WTC11 (cell line): ENCODE measurements at regions not wholly inside any gene's neighbourhood (a gene's known extent, or its start where the extent isn't known, plus 50 kb on each side); places are given as distances from the start of the nearest gene placed in this dataset.
"Not testable (repeated sequence)": the region's sequence is repeated elsewhere in the genome, so short reads cannot be mapped to it uniquely, and the experiment has no call there.

ENCODE experiments used
- ATAC-seq: fragments of 200-7000 bp; cut with Tn5 transposase; 2 replicates; pipeline ENCODE4 v1.10.0; 2021; ENCODE audit warnings: mild to moderate bottlenecking, moderate library complexity
- CTCF ChIA-PET: fragments of 300-600 bp; sonication (Branson Sonifier 250); formaldehyde crosslinking; loops from one replicate; lab custom pipeline; 2021; ENCODE audit warnings: antibody characterized with exemption; lab: Charles Lee
- POLR2A ChIA-PET: fragments of 350-600 bp; sonication (Branson Sonifier 250); formaldehyde crosslinking; loops from one replicate; lab custom pipeline; 2021; ENCODE audit warnings: antibody characterized with exemption; lab: Charles Lee
- DNase-seq: peaks from one replicate; pipeline ENCODE4 v3.0.0; 2021; ENCODE audit warnings: low spot score
- H3K27ac Mint-ChIP-seq: 2 replicates; pipeline ENCODE4 v1.8.0; 2021; ENCODE audit warnings: mixed read lengths
- H3K27me3 Mint-ChIP-seq: 2 replicates; pipeline ENCODE4 v1.8.0; 2021; ENCODE audit warnings: low read depth, mild to moderate bottlenecking, moderate library complexity, mixed read lengths
- H3K36me3 Mint-ChIP-seq: 2 replicates; pipeline ENCODE4 v1.8.0; 2021; ENCODE audit warnings: mixed read lengths
- H3K4me1 Mint-ChIP-seq: 2 replicates; pipeline ENCODE4 v1.8.0; 2022; ENCODE audit warnings: mixed read lengths
- H3K4me3 Mint-ChIP-seq: 2 replicates; pipeline ENCODE4 v1.8.0; 2021; ENCODE audit warnings: mild to moderate bottlenecking, moderate library complexity, mixed read lengths
- H3K9me3 Mint-ChIP-seq: 2 replicates; pipeline ENCODE4 v1.8.0; 2021; ENCODE audit warnings: mixed read lengths
- ATF1 ChIP-seq: sonication (generic); formaldehyde crosslinking; IDR thresholded peaks from 2 replicates; pipeline ENCODE4 v1.8.1; 2023; ENCODE audit warnings: mild to moderate bottlenecking, moderate library complexity, missing genetic modification reagents
- ESRRA ChIP-seq: sonication (generic); formaldehyde crosslinking; IDR thresholded peaks from 2 replicates; pipeline ENCODE4 v1.8.1; 2022; ENCODE audit warnings: mild to moderate bottlenecking, missing genetic modification reagents, borderline replicate concordance
- FOXJ3 ChIP-seq: sonication (generic); formaldehyde crosslinking; IDR thresholded peaks from 2 replicates; pipeline ENCODE4 v1.9.0; 2021; ENCODE audit warnings: missing genetic modification reagents, mild to moderate bottlenecking, borderline replicate concordance
- FOXP1 ChIP-seq: sonication (generic); formaldehyde crosslinking; IDR thresholded peaks from 2 replicates; pipeline ENCODE4 v1.8.0; 2022; ENCODE audit warnings: missing genetic modification reagents, mild to moderate bottlenecking, moderate library complexity, borderline replicate concordance
- GTF2I ChIP-seq: fragments of 250-450 bp; sonication (Bioruptor Pico); conservative IDR thresholded peaks from 2 replicates; pipeline ENCODE4 v1.4.0; 2021; ENCODE audit warnings: mild to moderate bottlenecking
- IRF2 ChIP-seq: sonication (generic); formaldehyde crosslinking; IDR thresholded peaks from 2 replicates; pipeline ENCODE4 v1.8.0; 2022; ENCODE audit warnings: low read depth, missing genetic modification reagents, borderline replicate concordance
- JUN ChIP-seq: sonication (generic); formaldehyde crosslinking; IDR thresholded peaks from 2 replicates; pipeline ENCODE4 v1.8.0; 2023; ENCODE audit warnings: mild to moderate bottlenecking, missing genetic modification reagents
- MXD4 ChIP-seq: fragments of 250-450 bp; sonication (Bioruptor Pico); IDR thresholded peaks from 2 replicates; pipeline ENCODE4 v1.8.0; 2021; ENCODE audit warnings: mild to moderate bottlenecking, moderate library complexity, borderline replicate concordance
- NFE2L1 ChIP-seq: sonication (generic); formaldehyde crosslinking; IDR thresholded peaks from 2 replicates; pipeline ENCODE4 v1.8.1; 2023; ENCODE audit warnings: missing genetic modification reagents
- OVOL2 ChIP-seq: fragments of 250-450 bp; sonication (Bioruptor Pico); IDR thresholded peaks from 2 replicates; pipeline ENCODE4 v1.9.0; 2021; ENCODE audit warnings: mild to moderate bottlenecking, borderline replicate concordance
- PRRX2 ChIP-seq: fragments of 250-450 bp; sonication (Bioruptor Pico); IDR thresholded peaks from 2 replicates; pipeline ENCODE4 v1.8.0; 2021; ENCODE audit warnings: mild to moderate bottlenecking
- RELA ChIP-seq: sonication (generic); formaldehyde crosslinking; IDR thresholded peaks from 2 replicates; pipeline ENCODE4 v1.8.1; 2022; ENCODE audit warnings: missing genetic modification reagents, mild to moderate bottlenecking, borderline replicate concordance
- RORB ChIP-seq: fragments of 250-450 bp; sonication (Bioruptor Pico); IDR thresholded peaks from 2 replicates; pipeline ENCODE4 v1.9.0; 2021; ENCODE audit warnings: mild to moderate bottlenecking
- ZNF121 ChIP-seq: sonication (generic); formaldehyde crosslinking; IDR thresholded peaks from 2 replicates; pipeline ENCODE4 v1.8.0; 2023; ENCODE audit warnings: missing genetic modification reagents
- ZNF263 ChIP-seq: sonication (generic); formaldehyde crosslinking; IDR thresholded peaks from 2 replicates; pipeline ENCODE4 v1.8.1; 2022; ENCODE audit warnings: low read depth, mild to moderate bottlenecking, moderate library complexity, missing genetic modification reagents
- ZNF317 ChIP-seq: sonication (generic); formaldehyde crosslinking; IDR thresholded peaks from 2 replicates; pipeline ENCODE4 v1.8.1; 2023; ENCODE audit warnings: low read depth, mild to moderate bottlenecking, moderate library complexity, missing genetic modification reagents, borderline replicate concordance
- TF ChIP-seq, protein P1 (sequence below): sonication (generic); formaldehyde crosslinking; IDR thresholded peaks from 2 replicates; pipeline ENCODE4 v1.8.1; 2022; ENCODE audit warnings: low read depth, mild to moderate bottlenecking, moderate library complexity, missing genetic modification reagents, borderline replicate concordance
- TF ChIP-seq, protein P2 (sequence below): fragments of 200-600 bp; IDR thresholded peaks from 2 replicates; pipeline ENCODE4 v1.8.0; 2022; ENCODE audit warnings: antibody characterized with exemption
- TF ChIP-seq, protein P3 (sequence below): sonication (generic); formaldehyde crosslinking; IDR thresholded peaks from 2 replicates; pipeline ENCODE4 v1.8.0; 2023; ENCODE audit warnings: missing genetic modification reagents, mild to moderate bottlenecking, borderline replicate concordance

DNA sequence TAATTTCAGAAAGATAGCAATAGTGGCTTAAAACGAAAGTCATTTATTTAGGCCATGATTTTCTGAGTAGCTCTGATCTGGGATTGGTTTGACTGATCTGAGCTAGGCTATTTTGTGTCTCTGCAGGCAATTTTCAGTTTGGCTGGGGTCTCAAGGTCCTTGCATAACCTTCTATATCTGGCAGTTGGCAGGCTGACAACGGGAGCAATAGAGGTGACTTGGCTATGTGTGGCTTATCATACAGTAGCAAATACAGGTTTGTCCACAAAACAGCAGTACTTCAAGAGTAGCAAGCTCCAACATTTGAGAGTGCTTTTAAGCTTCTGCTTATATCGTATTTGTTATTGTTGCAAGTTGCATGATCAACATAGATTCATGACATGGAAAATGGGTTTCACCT is 1167.3 kb upstream of the CELF2 start (continued):
- TF ChIP-seq, protein P1, sequence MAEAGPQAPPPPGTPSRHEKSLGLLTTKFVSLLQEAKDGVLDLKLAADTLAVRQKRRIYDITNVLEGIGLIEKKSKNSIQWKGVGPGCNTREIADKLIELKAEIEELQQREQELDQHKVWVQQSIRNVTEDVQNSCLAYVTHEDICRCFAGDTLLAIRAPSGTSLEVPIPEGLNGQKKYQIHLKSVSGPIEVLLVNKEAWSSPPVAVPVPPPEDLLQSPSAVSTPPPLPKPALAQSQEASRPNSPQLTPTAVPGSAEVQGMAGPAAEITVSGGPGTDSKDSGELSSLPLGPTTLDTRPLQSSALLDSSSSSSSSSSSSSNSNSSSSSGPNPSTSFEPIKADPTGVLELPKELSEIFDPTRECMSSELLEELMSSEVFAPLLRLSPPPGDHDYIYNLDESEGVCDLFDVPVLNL (CRISPR knock-in tag): no peak
- TF ChIP-seq ESRRA (CRISPR knock-in tag) (no peak), FOXP1 (CRISPR knock-in tag) (no peak), FOXJ3 (CRISPR knock-in tag) (no peak), RELA (CRISPR knock-in tag) (no peak), MXD4 (CRISPR knock-in tag) (no peak), PRRX2 (no peak), NFE2L1 (CRISPR knock-in tag) (no peak), GTF2I (CRISPR knock-in tag) (no peak)
- TF ChIP-seq, protein P2, sequence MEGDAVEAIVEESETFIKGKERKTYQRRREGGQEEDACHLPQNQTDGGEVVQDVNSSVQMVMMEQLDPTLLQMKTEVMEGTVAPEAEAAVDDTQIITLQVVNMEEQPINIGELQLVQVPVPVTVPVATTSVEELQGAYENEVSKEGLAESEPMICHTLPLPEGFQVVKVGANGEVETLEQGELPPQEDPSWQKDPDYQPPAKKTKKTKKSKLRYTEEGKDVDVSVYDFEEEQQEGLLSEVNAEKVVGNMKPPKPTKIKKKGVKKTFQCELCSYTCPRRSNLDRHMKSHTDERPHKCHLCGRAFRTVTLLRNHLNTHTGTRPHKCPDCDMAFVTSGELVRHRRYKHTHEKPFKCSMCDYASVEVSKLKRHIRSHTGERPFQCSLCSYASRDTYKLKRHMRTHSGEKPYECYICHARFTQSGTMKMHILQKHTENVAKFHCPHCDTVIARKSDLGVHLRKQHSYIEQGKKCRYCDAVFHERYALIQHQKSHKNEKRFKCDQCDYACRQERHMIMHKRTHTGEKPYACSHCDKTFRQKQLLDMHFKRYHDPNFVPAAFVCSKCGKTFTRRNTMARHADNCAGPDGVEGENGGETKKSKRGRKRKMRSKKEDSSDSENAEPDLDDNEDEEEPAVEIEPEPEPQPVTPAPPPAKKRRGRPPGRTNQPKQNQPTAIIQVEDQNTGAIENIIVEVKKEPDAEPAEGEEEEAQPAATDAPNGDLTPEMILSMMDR: no peak
- TF ChIP-seq, protein P3, sequence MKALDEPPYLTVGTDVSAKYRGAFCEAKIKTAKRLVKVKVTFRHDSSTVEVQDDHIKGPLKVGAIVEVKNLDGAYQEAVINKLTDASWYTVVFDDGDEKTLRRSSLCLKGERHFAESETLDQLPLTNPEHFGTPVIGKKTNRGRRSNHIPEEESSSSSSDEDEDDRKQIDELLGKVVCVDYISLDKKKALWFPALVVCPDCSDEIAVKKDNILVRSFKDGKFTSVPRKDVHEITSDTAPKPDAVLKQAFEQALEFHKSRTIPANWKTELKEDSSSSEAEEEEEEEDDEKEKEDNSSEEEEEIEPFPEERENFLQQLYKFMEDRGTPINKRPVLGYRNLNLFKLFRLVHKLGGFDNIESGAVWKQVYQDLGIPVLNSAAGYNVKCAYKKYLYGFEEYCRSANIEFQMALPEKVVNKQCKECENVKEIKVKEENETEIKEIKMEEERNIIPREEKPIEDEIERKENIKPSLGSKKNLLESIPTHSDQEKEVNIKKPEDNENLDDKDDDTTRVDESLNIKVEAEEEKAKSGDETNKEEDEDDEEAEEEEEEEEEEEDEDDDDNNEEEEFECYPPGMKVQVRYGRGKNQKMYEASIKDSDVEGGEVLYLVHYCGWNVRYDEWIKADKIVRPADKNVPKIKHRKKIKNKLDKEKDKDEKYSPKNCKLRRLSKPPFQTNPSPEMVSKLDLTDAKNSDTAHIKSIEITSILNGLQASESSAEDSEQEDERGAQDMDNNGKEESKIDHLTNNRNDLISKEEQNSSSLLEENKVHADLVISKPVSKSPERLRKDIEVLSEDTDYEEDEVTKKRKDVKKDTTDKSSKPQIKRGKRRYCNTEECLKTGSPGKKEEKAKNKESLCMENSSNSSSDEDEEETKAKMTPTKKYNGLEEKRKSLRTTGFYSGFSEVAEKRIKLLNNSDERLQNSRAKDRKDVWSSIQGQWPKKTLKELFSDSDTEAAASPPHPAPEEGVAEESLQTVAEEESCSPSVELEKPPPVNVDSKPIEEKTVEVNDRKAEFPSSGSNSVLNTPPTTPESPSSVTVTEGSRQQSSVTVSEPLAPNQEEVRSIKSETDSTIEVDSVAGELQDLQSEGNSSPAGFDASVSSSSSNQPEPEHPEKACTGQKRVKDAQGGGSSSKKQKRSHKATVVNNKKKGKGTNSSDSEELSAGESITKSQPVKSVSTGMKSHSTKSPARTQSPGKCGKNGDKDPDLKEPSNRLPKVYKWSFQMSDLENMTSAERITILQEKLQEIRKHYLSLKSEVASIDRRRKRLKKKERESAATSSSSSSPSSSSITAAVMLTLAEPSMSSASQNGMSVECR (CRISPR knock-in tag): no peak

DNA sequence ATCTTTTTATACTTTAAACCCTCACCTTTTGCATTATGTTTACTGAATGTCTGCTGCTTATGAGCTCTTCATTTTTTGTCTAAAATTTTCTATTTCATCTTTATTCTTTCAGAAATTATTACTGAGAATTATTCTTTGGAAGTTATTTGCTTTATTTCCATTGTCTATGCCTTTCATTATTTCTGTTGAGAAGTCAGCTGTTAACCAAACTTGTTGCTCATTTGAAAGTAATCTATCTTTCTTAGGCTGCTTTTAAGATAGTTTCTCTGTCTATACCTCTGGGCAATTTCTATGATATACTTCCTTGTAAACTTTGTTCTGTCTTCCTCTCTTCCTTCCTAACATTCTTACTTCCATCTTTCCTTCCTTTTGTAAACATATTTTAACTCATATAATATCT is 1165.9 kb upstream of the CELF2 start:
- no peak overlapping the region for H3K27ac Mint-ChIP-seq
- no peak for TF ChIP-seq RORB (CRISPR knock-in tag)
- no peak for TF ChIP-seq OVOL2 (CRISPR knock-in tag)
- TF ChIP-seq ZNF317: peak; percentile 91
- H3K4me3 Mint-ChIP-seq: no peak overlapping the region
- H3K36me3 Mint-ChIP-seq: peaks cover 33% of the 10 kb centered on the region
- H3K9me3 Mint-ChIP-seq: peaks cover 40% of the 10 kb centered on the region
- ATAC-seq (no peak), DNase-seq (no peak)
- ChIA-PET CTCF (no interaction called here), POLR2A (no interaction called here)
- no peaks in the 10 kb centered on the region for H3K27me3 Mint-ChIP-seq
- H3K4me1 Mint-ChIP-seq: peaks cover 3% of the 10 kb centered on the region

DNA sequence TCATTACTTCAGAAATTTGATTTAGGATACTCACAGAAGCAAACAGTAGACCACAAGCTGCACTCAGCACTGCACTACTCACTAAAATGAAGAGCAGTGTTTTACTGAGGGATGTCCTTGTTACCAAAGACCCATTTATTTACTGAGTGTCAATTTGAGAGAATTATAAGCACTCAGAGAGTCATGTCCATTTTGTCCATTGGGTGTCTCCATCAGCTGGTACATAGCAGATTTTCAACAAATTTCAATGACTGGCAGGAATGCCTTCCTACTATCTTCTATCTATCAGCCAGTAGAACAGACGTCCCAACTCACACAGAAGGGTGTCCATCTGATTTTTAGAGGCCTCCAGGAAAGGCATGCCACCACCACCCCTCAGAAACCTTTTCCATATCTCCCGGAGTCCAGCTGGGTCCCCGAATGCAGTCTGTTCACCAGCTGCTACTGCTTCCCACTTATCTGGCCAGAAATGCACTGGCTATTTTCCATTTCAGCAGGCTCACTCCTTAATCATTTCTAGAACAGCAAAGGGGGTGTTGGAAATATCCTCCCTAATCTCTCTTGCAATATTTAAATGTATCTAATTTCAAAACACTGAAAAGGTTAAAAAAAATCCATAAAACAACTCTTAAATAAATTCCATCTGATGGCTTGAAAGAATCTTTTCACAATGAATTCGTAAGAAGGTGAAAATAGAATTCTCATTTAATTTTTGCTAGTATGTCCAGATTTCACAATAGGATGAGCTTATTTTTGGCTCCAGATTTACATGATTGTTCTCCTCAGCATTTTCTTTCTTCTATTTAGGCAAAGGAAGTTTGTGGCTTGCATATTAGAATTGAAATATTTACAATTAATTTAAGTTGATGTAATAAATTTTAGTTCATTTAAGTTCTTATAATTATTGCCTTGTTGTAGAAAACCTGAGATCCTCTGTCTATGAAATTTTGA is 1164.0 kb upstream of the CELF2 start:
- no peak for ATAC-seq
- Mint-ChIP-seq H3K9me3 (peaks cover 42% of the 10 kb centered on the region), H3K4me1 (no peaks in the 10 kb centered on the region), H3K36me3 (peaks cover 33% of the 10 kb centered on the region), H3K4me3 (no peak overlapping the region), H3K27ac (no peak overlapping the region)
- no peak for DNase-seq
- POLR2A ChIA-PET: no interaction called here
- TF ChIP-seq ZNF263 (no peak), ATF1 (CRISPR knock-in tag) (no peak), JUN (CRISPR knock-in tag) (no peak), IRF2 (CRISPR knock-in tag) (no peak), ZNF121 (no peak)
- TF ChIP-seq, all 79 proteins: peak for 0
- no peaks in the 10 kb centered on the region for H3K27me3 Mint-ChIP-seq
- CTCF ChIA-PET: no interaction called here

DNA sequence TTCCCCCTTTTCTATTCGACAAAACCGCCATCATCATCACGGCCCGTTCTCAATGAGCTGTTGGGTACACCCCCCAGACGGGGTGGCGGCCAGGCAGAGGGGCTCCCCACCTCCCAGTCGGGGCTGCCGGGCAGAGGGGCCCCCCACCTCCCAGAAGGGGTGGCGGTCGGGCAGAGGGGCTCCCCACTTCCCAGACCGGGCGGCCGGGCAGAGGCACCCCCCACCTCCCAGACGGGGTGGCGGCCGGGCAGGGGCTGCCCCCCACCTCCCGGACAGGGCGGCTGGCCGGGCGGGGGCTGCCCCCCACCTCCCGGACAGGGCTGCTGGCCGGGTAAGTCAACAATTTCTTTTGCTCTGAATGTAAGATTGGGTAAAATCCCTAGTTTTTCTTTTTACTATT is 1162.2 kb upstream of the CELF2 start:
- POLR2A ChIA-PET, ATAC-seq, DNase-seq, H3K27me3 Mint-ChIP-seq, H3K27ac Mint-ChIP-seq, CTCF ChIA-PET, H3K4me3 Mint-ChIP-seq, H3K4me1 Mint-ChIP-seq: not testable (repeated sequence)
- H3K9me3 Mint-ChIP-seq: peaks cover 39% of the 10 kb centered on the region
- peaks cover 30% of the 10 kb centered on the region for H3K36me3 Mint-ChIP-seq
